Testis (tissue), 2 donors: ENCODE measurements at regions not wholly inside any gene's neighbourhood (a gene's known extent, or its start where the extent isn't known, plus 50 kb on each side); places are given as distances from the start of the nearest gene placed in this dataset.

Source experiments
- POLR2A ChIP-seq: fragments of 450-650 bp; IDR thresholded peaks from one replicate; pipeline ENCODE4 v1.6.1; 2017; ENCODE audit warnings: antibody characterized with exemption, mild to moderate bottlenecking, moderate library complexity
- TF ChIP-seq, protein P1 (sequence below), 3 experiments: fragments of 450-650 bp in 2 of 3; fragments of 200-600 bp in 1 of 3; sonication (generic) in 1 of 3; IDR thresholded peaks; one replicate each; pipeline ENCODE4 v1.5.1; 2016 to 2019; ENCODE audit warnings: antibody characterized with exemption in 3 of 3, mild to moderate bottlenecking in 2 of 3, moderate library complexity in 1 of 3

DNA sequence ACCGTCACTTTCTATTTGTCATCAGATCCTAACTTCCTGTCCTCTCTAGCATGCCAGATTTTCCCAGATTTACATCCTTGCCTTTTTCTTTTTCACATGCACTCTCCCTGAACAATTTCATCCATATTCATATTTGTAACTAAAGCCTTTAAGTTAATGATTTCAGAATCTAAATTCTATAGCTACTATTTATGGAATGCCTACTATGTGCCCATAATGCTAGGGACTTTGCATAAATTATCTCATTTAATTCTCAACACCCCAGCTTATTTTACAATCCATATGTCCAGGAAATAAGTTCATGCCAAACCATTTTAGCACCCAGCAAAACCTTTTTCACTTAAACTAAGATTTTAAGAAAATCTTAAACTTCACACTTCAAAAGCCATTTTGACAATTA lies 531.9 kb downstream of the NUP35 start:
- TF ChIP-seq, protein P1, sequence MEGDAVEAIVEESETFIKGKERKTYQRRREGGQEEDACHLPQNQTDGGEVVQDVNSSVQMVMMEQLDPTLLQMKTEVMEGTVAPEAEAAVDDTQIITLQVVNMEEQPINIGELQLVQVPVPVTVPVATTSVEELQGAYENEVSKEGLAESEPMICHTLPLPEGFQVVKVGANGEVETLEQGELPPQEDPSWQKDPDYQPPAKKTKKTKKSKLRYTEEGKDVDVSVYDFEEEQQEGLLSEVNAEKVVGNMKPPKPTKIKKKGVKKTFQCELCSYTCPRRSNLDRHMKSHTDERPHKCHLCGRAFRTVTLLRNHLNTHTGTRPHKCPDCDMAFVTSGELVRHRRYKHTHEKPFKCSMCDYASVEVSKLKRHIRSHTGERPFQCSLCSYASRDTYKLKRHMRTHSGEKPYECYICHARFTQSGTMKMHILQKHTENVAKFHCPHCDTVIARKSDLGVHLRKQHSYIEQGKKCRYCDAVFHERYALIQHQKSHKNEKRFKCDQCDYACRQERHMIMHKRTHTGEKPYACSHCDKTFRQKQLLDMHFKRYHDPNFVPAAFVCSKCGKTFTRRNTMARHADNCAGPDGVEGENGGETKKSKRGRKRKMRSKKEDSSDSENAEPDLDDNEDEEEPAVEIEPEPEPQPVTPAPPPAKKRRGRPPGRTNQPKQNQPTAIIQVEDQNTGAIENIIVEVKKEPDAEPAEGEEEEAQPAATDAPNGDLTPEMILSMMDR (IDR thresholded peaks at IDR 0.05) = no peak
- no peak for TF ChIP-seq POLR2A
